ENCODE measurements at regions not wholly inside any gene's neighbourhood (a gene's known extent, or its start where the extent isn't known, plus 50 kb on each side); places are given as distances from the start of the nearest gene placed in this dataset.
"Not testable (repeated sequence)": the region's sequence is repeated elsewhere in the genome, so short reads cannot be mapped to it uniquely, and the experiment has no call there.

DNA sequence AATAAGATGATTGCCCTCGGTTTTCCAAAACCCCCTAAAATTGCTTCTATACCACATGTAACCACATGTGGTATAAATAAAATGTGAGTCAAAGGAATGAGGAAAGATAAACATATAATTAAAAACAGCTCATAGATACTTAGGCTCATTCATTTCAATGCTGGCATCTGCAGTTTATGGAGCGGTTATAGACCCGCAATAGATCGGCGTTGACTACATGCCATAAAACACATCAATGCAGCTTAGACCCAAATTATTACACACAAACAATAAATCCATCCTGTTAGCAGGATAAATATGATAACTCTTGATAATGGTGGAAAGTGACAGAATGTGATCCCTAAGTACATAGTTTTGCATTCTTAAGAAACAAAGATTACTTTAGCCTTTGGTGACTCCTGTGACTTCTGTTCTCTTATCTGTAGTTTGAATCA, 143.7 kb downstream of the NR2F2 start:
- TF ChIP-seq, protein P1, sequence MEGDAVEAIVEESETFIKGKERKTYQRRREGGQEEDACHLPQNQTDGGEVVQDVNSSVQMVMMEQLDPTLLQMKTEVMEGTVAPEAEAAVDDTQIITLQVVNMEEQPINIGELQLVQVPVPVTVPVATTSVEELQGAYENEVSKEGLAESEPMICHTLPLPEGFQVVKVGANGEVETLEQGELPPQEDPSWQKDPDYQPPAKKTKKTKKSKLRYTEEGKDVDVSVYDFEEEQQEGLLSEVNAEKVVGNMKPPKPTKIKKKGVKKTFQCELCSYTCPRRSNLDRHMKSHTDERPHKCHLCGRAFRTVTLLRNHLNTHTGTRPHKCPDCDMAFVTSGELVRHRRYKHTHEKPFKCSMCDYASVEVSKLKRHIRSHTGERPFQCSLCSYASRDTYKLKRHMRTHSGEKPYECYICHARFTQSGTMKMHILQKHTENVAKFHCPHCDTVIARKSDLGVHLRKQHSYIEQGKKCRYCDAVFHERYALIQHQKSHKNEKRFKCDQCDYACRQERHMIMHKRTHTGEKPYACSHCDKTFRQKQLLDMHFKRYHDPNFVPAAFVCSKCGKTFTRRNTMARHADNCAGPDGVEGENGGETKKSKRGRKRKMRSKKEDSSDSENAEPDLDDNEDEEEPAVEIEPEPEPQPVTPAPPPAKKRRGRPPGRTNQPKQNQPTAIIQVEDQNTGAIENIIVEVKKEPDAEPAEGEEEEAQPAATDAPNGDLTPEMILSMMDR (IDR thresholded peaks at IDR 0.05), result no peak
- TF ChIP-seq POLR2A (IDR thresholded peaks at IDR 0.05), result no peak
- TF ChIP-seq EP300 (IDR thresholded peaks at IDR 0.05), result no peak
- no peaks in the 10 kb centered on the region for H3K4me1 ChIP-seq

DNA sequence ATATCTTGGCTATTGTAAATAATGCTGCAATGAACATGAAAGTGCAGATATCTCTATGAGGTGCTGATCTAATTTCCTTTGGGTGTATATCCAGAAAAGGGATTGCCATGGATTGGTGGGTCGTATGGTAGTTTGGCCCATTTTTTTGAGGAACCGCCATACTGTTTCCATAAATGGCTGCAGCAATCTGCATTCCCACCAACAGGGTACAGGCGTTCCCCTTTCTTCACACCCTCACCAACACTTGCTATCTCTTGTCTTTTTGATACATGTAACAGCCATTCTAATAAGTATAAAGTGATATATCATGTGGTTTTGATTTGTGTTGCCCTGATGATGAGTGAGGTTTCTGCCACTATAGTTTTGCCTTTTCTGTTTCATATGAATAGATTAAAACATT, 146.7 kb downstream of the NR2F2 start:
- H3K4me3 ChIP-seq, result no peak overlapping the region
- H3K27me3 ChIP-seq, result no peaks in the 10 kb centered on the region
- H3K36me3 ChIP-seq, result no peaks in the 10 kb centered on the region
- no peaks in the 10 kb centered on the region for H3K9me3 ChIP-seq
- WGBS, 2 donors, result 91 to 92% methylated on average over 3 of the region's 3 CpGs
- no peak for TF ChIP-seq EP300 (IDR thresholded peaks at IDR 0.05)
- TF ChIP-seq, protein P1 (IDR thresholded peaks at IDR 0.05), result no peak
- TF ChIP-seq POLR2A (IDR thresholded peaks at IDR 0.05), result no peak
- no peaks in the 10 kb centered on the region for H3K4me1 ChIP-seq
- H3K27ac ChIP-seq, result no peak overlapping the region
- no peak for DNase-seq (ENCODE audit: low spot score in 2 of 2)

More for the DNA sequence above, 143.7 kb downstream of the NR2F2 start:
- Histone ChIP-seq H3K9me3 (no peaks in the 10 kb centered on the region), H3K4me3 (no peak overlapping the region), H3K36me3 (no peaks in the 10 kb centered on the region), H3K27me3 (no peaks in the 10 kb centered on the region), H3K27ac (no peak overlapping the region)
- DNase-seq (ENCODE audit: low spot score in 2 of 2), result no peak
- 66 to 84% methylated on average over 5 of the region's 5 CpGs for WGBS, 2 donors

DNA sequence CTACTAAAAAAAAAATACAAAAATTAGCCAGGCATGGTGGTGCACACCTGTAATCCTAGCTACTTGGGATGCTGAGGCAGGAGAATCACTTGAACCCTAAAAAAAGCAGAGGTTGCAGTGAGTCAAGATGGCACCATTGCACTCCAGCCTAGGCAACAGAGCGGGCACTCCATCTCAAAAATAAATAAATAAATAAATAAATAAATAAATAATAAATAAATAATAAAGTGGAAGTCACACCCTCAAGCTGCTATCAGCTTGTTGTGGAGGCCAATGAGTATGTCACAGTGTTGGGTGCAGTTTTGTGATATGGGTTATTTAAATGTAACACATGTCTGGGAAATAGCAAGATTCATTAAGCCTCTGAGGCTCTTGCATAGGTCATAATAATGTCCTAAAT, 153.9 kb downstream of the NR2F2 start:
- H3K4me1 ChIP-seq; DNase-seq (ENCODE audit: low spot score in 2 of 2); H3K27ac ChIP-seq; H3K27me3 ChIP-seq; H3K4me3 ChIP-seq; H3K36me3 ChIP-seq; H3K9me3 ChIP-seq: not testable (repeated sequence)
- WGBS, 2 donors, result 96 to 100% methylated on average over 1 of the region's 1 CpG

DNA sequence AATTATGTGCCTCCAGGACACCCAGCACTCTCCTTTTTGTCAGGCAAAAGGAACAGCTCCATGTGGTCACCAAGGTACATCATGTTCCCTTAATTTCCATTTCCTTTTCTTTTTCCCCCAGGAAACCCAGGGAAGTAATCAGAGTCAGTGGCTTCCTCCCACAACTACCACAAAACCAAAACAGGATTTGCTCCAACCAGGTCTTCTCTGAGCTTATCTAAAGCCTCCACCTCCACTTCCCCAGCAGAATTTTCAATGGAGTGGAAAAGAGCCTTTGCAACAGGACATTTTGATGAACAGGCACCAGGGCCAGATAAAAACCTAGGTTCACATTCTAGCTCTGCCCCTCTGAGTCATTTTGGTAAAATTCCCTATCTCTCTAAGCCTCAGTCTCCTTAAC, 154.3 kb downstream of the NR2F2 start:
- H3K9me3 ChIP-seq, result no peaks in the 10 kb centered on the region
- H3K4me1 ChIP-seq, result no peaks in the 10 kb centered on the region
- H3K4me3 ChIP-seq, result no peak overlapping the region
- H3K27me3 ChIP-seq, result no peaks in the 10 kb centered on the region
- TF ChIP-seq, protein P1 (IDR thresholded peaks at IDR 0.05), result no peak
- TF ChIP-seq POLR2A (IDR thresholded peaks at IDR 0.05), result no peak
- no peak for DNase-seq (ENCODE audit: low spot score in 2 of 2)
- no peaks in the 10 kb centered on the region for H3K36me3 ChIP-seq
- no peak overlapping the region for H3K27ac ChIP-seq

DNA sequence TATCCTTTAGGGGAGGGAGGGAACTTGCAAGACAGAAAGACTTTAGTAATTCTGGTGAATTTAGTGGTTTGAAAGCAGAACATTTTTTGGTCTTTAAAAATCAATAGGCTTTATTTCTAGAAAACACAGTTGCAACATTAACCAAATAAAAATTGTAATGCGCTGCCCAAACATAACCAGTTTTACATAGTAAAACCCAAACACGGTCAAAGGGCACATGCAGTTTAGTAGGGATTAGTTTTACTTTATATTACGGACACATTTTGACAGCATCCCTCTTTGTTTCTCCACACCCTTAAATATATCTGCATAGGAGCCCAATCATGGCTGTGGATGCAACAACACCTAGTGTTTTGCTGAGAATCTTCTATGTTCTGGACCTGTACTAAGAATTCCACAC, 156.7 kb downstream of the NR2F2 start:
- no peak overlapping the region for H3K27ac ChIP-seq
- 93 to 96% methylated on average over 3 of the region's 3 CpGs for WGBS, 2 donors
- H3K9me3 ChIP-seq, result no peaks in the 10 kb centered on the region
- no peaks in the 10 kb centered on the region for H3K36me3 ChIP-seq
- TF ChIP-seq EP300 (IDR thresholded peaks at IDR 0.05), result no peak
- TF ChIP-seq POLR2A (IDR thresholded peaks at IDR 0.05), result no peak
- TF ChIP-seq, protein P1 (IDR thresholded peaks at IDR 0.05), result no peak
- H3K27me3 ChIP-seq, result no peaks in the 10 kb centered on the region
- no peak for DNase-seq (ENCODE audit: low spot score in 2 of 2)
- no peak overlapping the region for H3K4me3 ChIP-seq
- H3K4me1 ChIP-seq, result no peaks in the 10 kb centered on the region

DNA sequence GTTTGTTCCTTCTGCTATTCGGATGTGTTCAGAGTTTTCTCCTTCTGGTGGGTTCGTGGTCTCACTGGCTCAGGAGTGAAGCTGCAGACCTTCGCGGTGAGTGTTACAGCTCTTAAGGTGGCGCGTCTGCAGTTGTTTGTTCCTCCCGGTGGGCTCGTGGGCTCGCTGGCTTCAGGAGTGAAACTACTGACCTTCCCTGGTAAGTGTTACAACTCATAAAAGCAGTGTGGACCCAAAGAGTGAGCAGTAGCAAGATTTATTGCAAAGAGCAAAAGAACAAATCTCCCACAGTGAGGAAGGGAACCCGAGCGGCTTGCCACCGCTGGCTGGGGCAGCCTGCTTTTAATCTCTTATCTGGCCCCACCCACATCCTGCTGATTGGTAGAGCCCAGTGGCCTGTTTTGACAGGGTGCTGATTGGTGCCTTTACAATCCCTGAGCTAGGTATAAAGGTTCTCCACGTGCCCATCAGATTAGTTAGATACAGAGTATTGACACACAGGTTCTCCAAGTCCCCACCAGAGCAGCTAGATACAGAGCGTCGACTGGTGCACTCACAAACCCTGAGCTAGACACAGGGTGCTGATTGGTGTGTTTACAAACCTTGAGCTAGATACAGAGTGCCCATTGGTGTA, 160.7 kb downstream of the NR2F2 start:
- DNase-seq (ENCODE audit: low spot score in 2 of 2); H3K9me3 ChIP-seq: not testable (repeated sequence)

DNA sequence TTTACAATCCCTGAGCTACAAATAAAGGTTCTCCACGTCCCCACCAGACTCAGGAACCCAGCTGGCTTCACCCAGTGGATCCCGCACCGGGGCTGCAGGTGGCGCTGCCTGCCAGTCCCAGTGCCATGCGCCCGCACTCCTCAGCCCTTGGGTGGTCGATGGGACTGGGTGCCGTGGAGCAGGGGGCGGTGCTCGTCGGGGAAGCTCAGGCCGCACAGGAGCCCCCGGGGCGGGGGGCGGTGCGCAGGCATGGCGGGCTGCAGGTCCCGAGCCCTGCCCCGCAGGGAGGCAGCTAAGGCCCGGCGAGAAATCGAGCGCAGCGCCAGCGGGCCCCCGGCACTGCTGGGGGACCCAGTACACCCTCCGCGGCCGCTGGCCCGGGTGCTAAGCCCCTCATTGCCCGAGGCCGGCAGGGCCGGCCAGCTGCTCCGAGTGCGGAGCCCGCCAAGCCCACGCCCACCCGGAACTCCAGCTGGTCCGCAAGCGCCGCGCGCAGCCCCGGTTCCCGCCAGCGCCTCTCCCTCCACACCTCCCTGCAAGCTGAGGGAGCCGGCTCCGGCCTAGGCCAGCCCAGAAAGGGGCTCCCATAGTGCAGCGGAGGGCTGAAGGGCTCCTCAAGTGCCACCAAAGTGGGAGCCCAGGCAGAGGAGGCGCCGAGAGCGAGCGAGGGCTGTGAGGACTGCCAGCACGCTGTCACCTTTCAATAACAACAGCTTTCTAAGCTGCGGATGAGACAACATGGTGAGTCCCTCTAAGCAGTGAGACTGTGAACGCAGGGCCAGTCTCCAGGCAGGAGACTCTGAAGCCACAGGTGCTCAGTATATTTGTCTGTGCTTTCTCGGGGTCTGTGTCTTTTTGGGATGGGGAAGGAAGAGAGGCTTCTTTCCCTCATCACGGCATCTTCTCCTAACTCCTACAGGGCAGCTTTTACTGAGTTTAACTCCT, 161.5 kb downstream of the NR2F2 start:
- not testable (repeated sequence) for H3K4me3 ChIP-seq; H3K9me3 ChIP-seq; H3K27me3 ChIP-seq; H3K4me1 ChIP-seq; DNase-seq (ENCODE audit: low spot score in 2 of 2); H3K27ac ChIP-seq; H3K36me3 ChIP-seq
- WGBS, 2 donors, result 94 to 97% methylated on average over 34 to 36 of the region's 58 CpGs

More for the DNA sequence above, 160.7 kb downstream of the NR2F2 start:
- not testable (repeated sequence) for H3K36me3 ChIP-seq, H3K27ac ChIP-seq, H3K27me3 ChIP-seq, H3K4me1 ChIP-seq
- peak overlapping the region in 1 of 4 donors; percentile 18 for H3K4me3 ChIP-seq
- 76 to 86% methylated on average over 15 of the region's 15 CpGs for WGBS, 2 donors

All from tibial nerve (tissue), 4 donors.